Common myeloid progenitor, CD34-positive (primary cell): ENCODE measurements at regions not wholly inside any gene's neighbourhood (a gene's known extent, or its start where the extent isn't known, plus 50 kb on each side); places are given as distances from the start of the nearest gene placed in this dataset.

Experiments used
- CTCF ChIA-PET: fragments of 350-600 bp; sonication (Branson Sonifier 250); formaldehyde crosslinking; loops from one replicate; lab custom pipeline; 2021; ENCODE audit warnings: antibody characterized with exemption; lab: Charles Lee
- POLR2A ChIA-PET: fragments of 350-600 bp; sonication (Branson Sonifier 250); formaldehyde crosslinking; loops from one replicate; lab custom pipeline; 2021; ENCODE audit warnings: antibody characterized with exemption; lab: Charles Lee
- DNase-seq, 3 donors: peaks; one replicate each; pipeline versions ENCODE4 v3.0.0 to v3.0.0-alpha.2; 2013
- H3K27ac ChIP-seq, 2 experiments: 1 replicate in 1 of 2; 2 replicates in 1 of 2; pipeline ENCODE4 v1.7.0; 2013; ENCODE audit warnings: inconsistent platforms in 2 of 2, low read length in 2 of 2, mild to moderate bottlenecking in 2 of 2, low read depth in 1 of 2, moderate library complexity in 1 of 2; ENCODE audit not compliant: severe bottlenecking in 2 of 2, insufficient read depth in 1 of 2, poor library complexity in 1 of 2
- H3K27me3 ChIP-seq, 5 experiments: replicated peaks in 2 of 5; 1 replicate in 3 of 5; 2 replicates in 2 of 5; pipeline versions ENCODE4 v1.6.1 to v1.7.0; 2013; ENCODE audit warnings: low read length in 4 of 5, mild to moderate bottlenecking in 2 of 5, moderate library complexity in 2 of 5, inconsistent platforms in 1 of 5; ENCODE audit not compliant: insufficient read depth in 5 of 5, control insufficient read depth in 4 of 5
- H3K36me3 ChIP-seq, 4 experiments: 1 replicate in 2 of 4; 2 replicates in 2 of 4; pipeline versions ENCODE4 v1.6.1 to v1.7.0; 2013; ENCODE audit warnings: low read length in 3 of 4, control low read depth in 1 of 4, mild to moderate bottlenecking in 1 of 4; ENCODE audit not compliant: control insufficient read depth in 4 of 4, insufficient read depth in 4 of 4
- H3K4me1 ChIP-seq, 4 experiments: 1 replicate in 3 of 4; 2 replicates in 1 of 4; pipeline versions ENCODE4 v1.6.1 to v1.7.1; 2013; ENCODE audit warnings: low read length in 3 of 4, mild to moderate bottlenecking in 3 of 4, control low read depth in 1 of 4, inconsistent platforms in 1 of 4, moderate library complexity in 1 of 4; ENCODE audit not compliant: control insufficient read depth in 4 of 4, insufficient read depth in 4 of 4; ENCODE audit errors: control extremely low read depth in 1 of 4
- H3K4me3 ChIP-seq, 7 experiments: 1 replicate in 4 of 7; 2 replicates in 3 of 7; pipeline versions ENCODE4 v1.5.1 to v1.7.0; 2013; ENCODE audit warnings: mild to moderate bottlenecking in 7 of 7, low read length in 6 of 7, moderate library complexity in 6 of 7, inconsistent platforms in 2 of 7, low read depth in 2 of 7, control low read depth in 1 of 7; ENCODE audit not compliant: insufficient read depth in 4 of 7, control insufficient read depth in 1 of 7; ENCODE audit errors: extremely low read depth in 1 of 7
- H3K9me3 ChIP-seq, 5 experiments: 1 replicate in 4 of 5; 2 replicates in 1 of 5; pipeline versions ENCODE4 v1.6.1 to v1.7.1; 2013; ENCODE audit warnings: low read length in 4 of 5, mild to moderate bottlenecking in 2 of 5, inconsistent platforms in 1 of 5, low read depth in 1 of 5, moderate library complexity in 1 of 5; ENCODE audit not compliant: control insufficient read depth in 4 of 5, insufficient read depth in 2 of 5; ENCODE audit errors: control extremely low read depth in 1 of 5
- WGBS: methylation state at CpG from one replicate; pipeline ENCODE4 v1.1.5; 2013; ENCODE audit not compliant: insufficient coverage; 5-methylcytosine and 5-hydroxymethylcytosine counted together

- 26% methylated on average over 4 of the region's 7 CpGs for WGBS
- no peak overlapping the region for H3K27ac ChIP-seq
- H3K4me1 ChIP-seq, result no peaks in the 10 kb centered on the region
- ChIA-PET CTCF (no interaction called here), POLR2A (no interaction called here)
- no peak overlapping the region for H3K4me3 ChIP-seq
- H3K36me3 ChIP-seq, result no peaks in the 10 kb centered on the region
- H3K9me3 ChIP-seq, result peaks cover 0 to 11% (median 0%) of the 10 kb centered on the region in 5 experiments
- H3K27me3 ChIP-seq, result peaks cover 0 to 6% (median 0%) of the 10 kb centered on the region in 5 experiments
- no peak for DNase-seq
These were observed 147.7 kb downstream of the MIS18A start for GRCh38 chr21:32131164-32131563.

GRCh38 chr21:32130031-32130891 is 148.6 kb downstream of the MIS18A start:
- ChIA-PET POLR2A (no interaction called here), CTCF (no interaction called here)
- WGBS, result 78% methylated on average over 2 of the region's 5 CpGs
- no peak for DNase-seq
- Histone ChIP-seq H3K9me3 (peaks cover 0 to 11% (median 0%) of the 10 kb centered on the region in 5 experiments), H3K36me3 (no peaks in the 10 kb centered on the region), H3K27me3 (peaks cover 0 to 6% (median 0%) of the 10 kb centered on the region in 5 experiments), H3K4me3 (no peak overlapping the region), H3K27ac (no peak overlapping the region), H3K4me1 (no peaks in the 10 kb centered on the region)

- peaks cover 0 to 12% (median 1%) of the 10 kb centered on the region in 5 experiments for H3K9me3 ChIP-seq
- POLR2A ChIA-PET, result no interaction called here
- no peak overlapping the region for H3K27ac ChIP-seq
- H3K4me1 ChIP-seq, result no peaks in the 10 kb centered on the region
- WGBS, result 100% methylated on average over 2 of the region's 3 CpGs
- no peaks in the 10 kb centered on the region for H3K36me3 ChIP-seq
- no peak overlapping the region for H3K4me3 ChIP-seq
- no peak for DNase-seq
- CTCF ChIA-PET, result interaction anchor here (0.9 kb wide), 1 partner anchor 10 kb away, joined by 4 read pairs; no protein-coding TSS in a partner anchor
- H3K27me3 ChIP-seq, result peaks cover 0 to 2% (median 0%) of the 10 kb centered on the region in 5 experiments
These were observed 151.8 kb downstream of the MIS18A start for GRCh38 chr21:32127081-32127480.

GRCh38 chr21:32122082-32122481 is 156.8 kb downstream of the MIS18A start:
- no peak for DNase-seq
- Histone ChIP-seq H3K27me3 (no peaks in the 10 kb centered on the region), H3K36me3 (no peaks in the 10 kb centered on the region), H3K27ac (no peak overlapping the region), H3K4me3 (no peak overlapping the region), H3K9me3 (peaks cover 1 to 5% (median 3%) of the 10 kb centered on the region in 5 experiments), H3K4me1 (no peaks in the 10 kb centered on the region)
- 100% methylated on average over 2 of the region's 2 CpGs for WGBS
- POLR2A ChIA-PET, result no interaction called here
- CTCF ChIA-PET, result no interaction called here

- ChIA-PET POLR2A (no interaction called here), CTCF (no interaction called here)
- H3K27me3 ChIP-seq, result no peaks in the 10 kb centered on the region
- H3K4me1 ChIP-seq, result no peaks in the 10 kb centered on the region
- 100% methylated on average over 3 of the region's 3 CpGs for WGBS
- DNase-seq, result no peak
- H3K9me3 ChIP-seq, result peaks cover 1 to 5% (median 3%) of the 10 kb centered on the region in 5 experiments
- no peaks in the 10 kb centered on the region for H3K36me3 ChIP-seq
- no peak overlapping the region for H3K4me3 ChIP-seq
- no peak overlapping the region for H3K27ac ChIP-seq
These were observed 158.6 kb downstream of the MIS18A start for GRCh38 chr21:32120230-32120629.

GRCh38 chr21:32119811-32120210 is 159.0 kb downstream of the MIS18A start:
- CTCF ChIA-PET, result no interaction called here

GRCh38 chr21:32119389-32119788 is 159.5 kb downstream of the MIS18A start:
- ChIA-PET CTCF (no interaction called here), POLR2A (no interaction called here)
- Histone ChIP-seq H3K9me3 (peaks cover 1 to 5% (median 3%) of the 10 kb centered on the region in 5 experiments), H3K27me3 (no peaks in the 10 kb centered on the region), H3K4me3 (no peak overlapping the region), H3K27ac (no peak overlapping the region), H3K36me3 (no peaks in the 10 kb centered on the region), H3K4me1 (no peaks in the 10 kb centered on the region)
- DNase-seq, result no peak
- WGBS, result 83% methylated on average over 1 of the region's 4 CpGs

More at GRCh38 chr21:32119811-32120210, 159.0 kb downstream of the MIS18A start:
- Histone ChIP-seq H3K27me3 (no peaks in the 10 kb centered on the region), H3K36me3 (no peaks in the 10 kb centered on the region), H3K4me1 (no peaks in the 10 kb centered on the region), H3K27ac (no peak overlapping the region), H3K4me3 (no peak overlapping the region), H3K9me3 (peaks cover 1 to 5% (median 3%) of the 10 kb centered on the region in 5 experiments)
- POLR2A ChIA-PET, result no interaction called here
- 100% methylated on average over 1 of the region's 1 CpG for WGBS
- DNase-seq, result no peak
